ENCODE measurements at regions not wholly inside any gene's neighbourhood (a gene's known extent, or its start where the extent isn't known, plus 50 kb on each side); places are given as distances from the start of the nearest gene placed in this dataset.

DNA sequence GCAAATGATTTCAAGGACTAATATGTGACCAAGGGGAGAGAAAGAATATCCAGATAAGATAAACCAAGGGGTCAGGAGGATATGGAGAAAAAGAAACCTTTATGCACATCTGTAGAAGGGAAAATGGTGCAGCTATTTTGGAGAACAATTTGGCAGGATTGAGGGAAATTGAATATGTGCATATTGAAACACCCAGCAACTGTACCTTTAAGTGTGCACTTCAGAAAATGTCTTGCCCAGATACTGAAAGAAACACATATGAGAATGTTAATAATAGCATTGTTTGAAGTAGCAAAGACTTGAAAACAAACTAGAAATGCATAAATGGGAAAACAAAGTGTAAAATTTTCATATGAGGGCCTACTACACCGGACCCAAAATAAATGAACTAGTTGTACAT, 599.6 kb downstream of the PSAT1 start:
- TF ChIP-seq SIN3A (conservative IDR thresholded peaks at IDR 0.05 in 1 of 2, IDR thresholded peaks at IDR 0.05 in 1 of 2; ENCODE audit: low read depth in 1 of 2, low read length in 2 of 2) (no peak), EZH2 (IDR thresholded peaks at IDR 0.05; ENCODE audit: low read depth, low read length, severe bottlenecking) (no peak), USF2 (IDR thresholded peaks at IDR 0.05; ENCODE audit: low read length) (no peak), HDAC2 (IDR thresholded peaks at IDR 0.05; ENCODE audit: borderline replicate concordance in 1 of 2, low read depth in 2 of 2, low read length in 2 of 2) (no peak), GABPA (IDR thresholded peaks at IDR 0.05; ENCODE audit: borderline replicate concordance, insufficient read depth, low read length) (no peak)
